GM12878 (cell line): ENCODE measurements at regions not wholly inside any gene's neighbourhood (a gene's known extent, or its start where the extent isn't known, plus 50 kb on each side); places are given as distances from the start of the nearest gene placed in this dataset.

ENCODE experiments used
- ATAC-seq: fragments of 200-7000 bp; cut with Tn5 transposase; 3 replicates; pipeline ENCODE4 v1.9.1; 2020; ENCODE audit warnings: mild to moderate bottlenecking, moderate library complexity
- BruUV-seq: library from RNA; stranded (reverse); fragments of 400-500 nt; replicated peaks from 2 replicates; lab custom pipeline; 2021; lab: Mats Ljungman, UMichigan
- CTCF ChIA-PET: fragments of 300-600 bp; sonication (Branson Sonifier 250); formaldehyde crosslinking; extraction: SDS; loops from one replicate; lab custom pipeline; 2021; ENCODE audit warnings: inconsistent platforms; lab: Yijun Ruan, JAX
- POLR2A ChIA-PET: fragments of 350-600 bp; formaldehyde crosslinking; extraction: SDS; loops from one replicate; lab custom pipeline; 2021; ENCODE audit warnings: inconsistent platforms; lab: Charles Lee
- RAD21 ChIA-PET: fragments of 300-600 bp; sonication (Branson Sonifier 250); formaldehyde crosslinking; loops from one replicate; lab custom pipeline; 2023; ENCODE audit warnings: antibody characterized with exemption; ENCODE audit not compliant: unreplicated experiment; lab: Charles Lee
- SMC1A ChIA-PET: fragments of 300-600 bp; sonication (Branson Sonifier 250); formaldehyde crosslinking; loops from one replicate; lab custom pipeline; 2023; ENCODE audit not compliant: unreplicated experiment, uncharacterized antibody; lab: Charles Lee
- DNase-seq: peaks from one replicate; pipeline ENCODE4 v3.0.0-alpha.2; 2011; ENCODE audit warnings: low read depth, low spot score
- FAIRE-seq: peaks from 3 replicates; lab custom pipeline; 2011; peaks lifted over from hg19 to GRCh38; lab: Jason Lieb, UNC
- H2AFZ ChIP-seq: 2 replicates; pipeline ENCODE4 v1.6.0; 2011; ENCODE audit warnings: low read depth, low read length, control low read depth; ENCODE audit not compliant: control insufficient read depth
- H3K27ac ChIP-seq: 2 replicates; pipeline ENCODE4 v1.5.1; 2011; ENCODE audit warnings: control low read depth; ENCODE audit not compliant: control insufficient read depth, insufficient read depth
- H3K27me3 ChIP-seq, 2 experiments: replicated peaks in 1 of 2; 2 replicates each; pipeline versions ENCODE4 v1.6.0 to v1.6.1; 2011; ENCODE audit warnings: low read length in 1 of 2; ENCODE audit not compliant: control insufficient read depth in 2 of 2, insufficient read depth in 2 of 2
- H3K36me3 ChIP-seq, 2 experiments: 2 replicates each; pipeline ENCODE4 v1.5.1; 2011; ENCODE audit warnings: low read length in 1 of 2; ENCODE audit not compliant: control insufficient read depth in 2 of 2, insufficient read depth in 2 of 2
- H3K4me1 ChIP-seq: 2 replicates; pipeline ENCODE4 v1.6.1; 2011; ENCODE audit warnings: mild to moderate bottlenecking, low read length, moderate library complexity, mixed read lengths; ENCODE audit not compliant: control insufficient read depth, insufficient read depth
- H3K4me2 ChIP-seq: 2 replicates; pipeline ENCODE4 v1.6.0; 2011; ENCODE audit warnings: control low read depth; ENCODE audit not compliant: control insufficient read depth, insufficient read depth
- H3K4me3 ChIP-seq: fragments of 200-600 bp; sonication (generic); 2 replicates; pipeline ENCODE4 v1.5.1; 2016
- H3K79me2 ChIP-seq: 2 replicates; pipeline ENCODE4 v1.6.0; 2011; ENCODE audit warnings: low read length; ENCODE audit not compliant: control insufficient read depth, insufficient read depth
- H3K9ac ChIP-seq: 2 replicates; pipeline ENCODE4 v1.8.0; 2011; ENCODE audit warnings: low read length, control low read depth, mixed read lengths; ENCODE audit not compliant: control insufficient read depth, insufficient read depth
- H3K9me3 ChIP-seq: replicated peaks from 3 replicates; pipeline ENCODE4 v1.5.1; 2011; ENCODE audit warnings: mild to moderate bottlenecking, low read length; ENCODE audit not compliant: control insufficient read depth, insufficient read depth
- H4K20me1 ChIP-seq: 2 replicates; pipeline ENCODE4 v1.6.0; 2011; ENCODE audit not compliant: control insufficient read depth, insufficient read depth
- EGR1 ChIP-seq, 2 experiments: IDR thresholded peaks; 1 replicate in 1 of 2; 2 replicates in 1 of 2; pipeline ENCODE4 v1.6.1; 2011 to 2012; ENCODE audit warnings: low read depth in 2 of 2, low read length in 2 of 2, borderline replicate concordance in 1 of 2, mild to moderate bottlenecking in 1 of 2, moderate library complexity in 1 of 2
- FOXM1 ChIP-seq: IDR thresholded peaks from 2 replicates; pipeline ENCODE4 v1.6.1; 2012; ENCODE audit warnings: low read depth, mild to moderate bottlenecking, inconsistent platforms, low read length, moderate library complexity
- GATAD2B ChIP-seq: fragments of 450-650 bp; conservative IDR thresholded peaks from 2 replicates; pipeline ENCODE4 v1.6.1; 2017; ENCODE audit warnings: low read depth, mild to moderate bottlenecking, moderate library complexity
- KDM1A ChIP-seq: fragments of 200-600 bp; sonication (generic); IDR thresholded peaks from 2 replicates; pipeline ENCODE4 v1.6.1; 2016; ENCODE audit warnings: borderline replicate concordance
- MYB ChIP-seq: fragments of 150-350 bp; IDR thresholded peaks from 2 replicates; pipeline ENCODE4 v1.6.1; 2014; ENCODE audit warnings: mild to moderate bottlenecking, low read depth, low read length, borderline replicate concordance
- SIX5 ChIP-seq: IDR thresholded peaks from 2 replicates; pipeline ENCODE4 v1.6.1; 2011; ENCODE audit warnings: mild to moderate bottlenecking, low read depth, low read length, moderate library complexity; ENCODE audit not compliant: severe bottlenecking
- SMARCA5 ChIP-seq: fragments of 450-650 bp; IDR thresholded peaks from 2 replicates; pipeline ENCODE4 v1.6.1; 2017; ENCODE audit warnings: mild to moderate bottlenecking
- SMC3 ChIP-seq: IDR thresholded peaks from 2 replicates; pipeline ENCODE4 v1.6.1; 2011; ENCODE audit warnings: low read length, improper control_type of control experiment, borderline replicate concordance
- SPI1 ChIP-seq: IDR thresholded peaks from 2 replicates; pipeline ENCODE4 v1.6.1; 2011; ENCODE audit warnings: low read depth, mild to moderate bottlenecking, low read length, moderate library complexity, borderline replicate concordance; ENCODE audit not compliant: insufficient read depth
- STAT1 ChIP-seq: fragments of 450-650 bp; conservative IDR thresholded peaks from 2 replicates; pipeline ENCODE4 v1.6.1; 2014; ENCODE audit warnings: antibody characterized with exemption, mild to moderate bottlenecking
- STAT3 ChIP-seq: IDR thresholded peaks from 2 replicates; pipeline ENCODE4 v1.6.1; 2011; ENCODE audit warnings: low read depth, low read length, improper control_type of control experiment
- ZNF274 ChIP-seq: IDR thresholded peaks from one replicate; pipeline ENCODE4 v1.8.0; 2011; ENCODE audit not compliant: insufficient read length, insufficient read depth
- WGBS: methylation state at CpG from one replicate; pipeline ENCODE4 v1.1.6; 2016; ENCODE audit warnings: low lambda C conversion rate; ENCODE audit not compliant: insufficient replicate concordance, insufficient coverage; ENCODE audit errors: missing lambda C conversion rate; 5-methylcytosine and 5-hydroxymethylcytosine counted together
- in situ Hi-C: fragments of 300-500 bp; cut with MboI; formaldehyde crosslinking; loops from 9 replicates; pipeline ENCODE4 v1.14.3; 2018; ENCODE audit warnings: mixed read lengths
- intact Hi-C: fragments of 100-400 bp; cut with micrococcal nuclease; formaldehyde crosslinking; loops from one replicate; pipeline ENCODE4 v1.14.2; 2022; ENCODE audit not compliant: unreplicated experiment
- TF ChIP-seq, protein P1 (sequence below): IDR thresholded peaks from 2 replicates; pipeline ENCODE4 v1.6.1; 2012; ENCODE audit warnings: low read depth, low read length, improper control_type of control experiment

DNA sequence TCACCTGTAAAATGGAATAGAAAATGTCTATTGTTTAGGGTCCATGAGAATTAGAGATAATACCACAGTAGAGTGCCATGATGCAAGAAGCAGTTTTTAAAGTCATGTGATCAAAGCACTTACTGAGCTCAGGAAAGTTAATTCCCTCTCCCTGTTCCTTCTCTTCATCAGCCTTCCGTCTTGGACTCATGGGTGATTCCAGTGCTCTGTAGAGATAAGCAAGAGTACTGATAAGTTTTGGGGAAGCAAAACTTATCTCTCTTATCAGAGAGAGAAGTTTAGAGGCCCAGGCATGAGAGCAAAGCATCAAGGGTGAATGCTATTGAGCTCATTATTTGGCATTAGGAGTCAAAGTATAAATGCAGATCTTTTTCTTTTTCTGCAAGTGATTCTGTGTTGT lies 410.1 kb downstream of the AGTPBP1 start:
- no peaks in the 10 kb centered on the region for H3K9me3 ChIP-seq
- no peak overlapping the region for H3K4me2 ChIP-seq
- no peaks in the 10 kb centered on the region for H3K36me3 ChIP-seq
- no peak for TF ChIP-seq GATAD2B
- no peak for TF ChIP-seq SMC3
- no peak for TF ChIP-seq STAT3
- no peak for TF ChIP-seq SPI1
- TF ChIP-seq, protein P1, sequence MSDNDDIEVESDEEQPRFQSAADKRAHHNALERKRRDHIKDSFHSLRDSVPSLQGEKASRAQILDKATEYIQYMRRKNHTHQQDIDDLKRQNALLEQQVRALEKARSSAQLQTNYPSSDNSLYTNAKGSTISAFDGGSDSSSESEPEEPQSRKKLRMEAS: no peak
- no peak for TF ChIP-seq STAT1
- no peak for TF ChIP-seq FOXM1
- TF ChIP-seq MYB: no peak
- TF ChIP-seq EGR1 (IDR thresholded peaks at IDR 0.05; ENCODE audit: borderline replicate concordance in 1 of 2, low read depth in 2 of 2, low read length in 2 of 2): no peak
- no peak for TF ChIP-seq SMARCA5
- TF ChIP-seq SIX5: no peak
- TF ChIP-seq ZNF274: no peak
- no peak for TF ChIP-seq KDM1A
- H3K27me3 ChIP-seq: no peaks in the 10 kb centered on the region
- no peak for DNase-seq
- in situ Hi-C loops: no loop called here
- H3K4me3 ChIP-seq: no peak overlapping the region
- no TSS peak for BruUV-seq
- H2AFZ ChIP-seq: no peak overlapping the region
- ChIA-PET POLR2A (no interaction called here), CTCF (interaction anchor here (1.6 kb wide), 1 partner anchor 279 kb away, joined by 4 read pairs; no protein-coding TSS in a partner anchor), SMC1A (no interaction called here), RAD21 (no interaction called here)
- WGBS: 0% methylated on average over 1 of the region's 1 CpG
- intact Hi-C loops: no loop called here
- no peak overlapping the region for H3K27ac ChIP-seq
- H3K4me1 ChIP-seq: no peaks in the 10 kb centered on the region
- no peak overlapping the region for H3K9ac ChIP-seq
- no peaks in the 10 kb centered on the region for H4K20me1 ChIP-seq
- FAIRE-seq: no peak
- ATAC-seq: no peak
- H3K79me2 ChIP-seq: no peaks in the 10 kb centered on the region
